DOHH2 (cell line): ENCODE measurements at regions not wholly inside any gene's neighbourhood (a gene's known extent, or its start where the extent isn't known, plus 50 kb on each side); places are given as distances from the start of the nearest gene placed in this dataset.

ENCODE experiments used
- H3F3A ChIP-seq: fragments of 200-600 bp; sonication (generic), shearing (Covaris generic); 2 replicates; pipeline ENCODE4 v1.6.0; 2016; ENCODE audit warnings: antibody characterized with exemption, mild to moderate bottlenecking; ENCODE audit not compliant: control insufficient read depth, insufficient read depth
- H3K27ac ChIP-seq: fragments of 200-600 bp; sonication (generic); 2 replicates; pipeline ENCODE4 v1.5.1; 2014; ENCODE audit warnings: low read depth, mild to moderate bottlenecking, low read length, moderate library complexity
- H3K27me3 ChIP-seq: fragments of 200-600 bp; sonication (generic); 2 replicates; pipeline ENCODE4 v1.6.1; 2014; ENCODE audit warnings: mild to moderate bottlenecking, low read length, mixed read lengths; ENCODE audit not compliant: control insufficient read depth
- H3K36me3 ChIP-seq: fragments of 200-600 bp; sonication (generic); 2 replicates; pipeline ENCODE4 v1.6.1; 2014; ENCODE audit warnings: mild to moderate bottlenecking, low read length, moderate library complexity, mixed read lengths; ENCODE audit not compliant: control insufficient read depth
- H3K4me1 ChIP-seq: fragments of 200-600 bp; sonication (generic); 2 replicates; pipeline ENCODE4 v1.6.1; 2014; ENCODE audit warnings: mild to moderate bottlenecking, low read length, mixed read lengths; ENCODE audit not compliant: control insufficient read depth
- H3K4me2 ChIP-seq: fragments of 200-600 bp; sonication (generic); 2 replicates; pipeline ENCODE4 v1.6.0; 2014; ENCODE audit warnings: mild to moderate bottlenecking, low read length, moderate library complexity
- H3K4me3 ChIP-seq: fragments of 200-600 bp; sonication (generic); 2 replicates; pipeline ENCODE4 v1.5.1; 2014; ENCODE audit warnings: mild to moderate bottlenecking, low read length, mixed read lengths
- H3K79me2 ChIP-seq: fragments of 200-600 bp; sonication (generic); 2 replicates; pipeline ENCODE4 v1.6.1; 2014; ENCODE audit warnings: mild to moderate bottlenecking, low read length, mixed read lengths; ENCODE audit not compliant: control insufficient read depth
- H3K9me2 ChIP-seq: fragments of 200-600 bp; sonication (generic); replicated peaks from 2 replicates; pipeline ENCODE4 v1.6.1; 2014; ENCODE audit warnings: mild to moderate bottlenecking, low read length, mixed read lengths; ENCODE audit not compliant: control insufficient read depth
- H3K9me3 ChIP-seq: fragments of 200-600 bp; sonication (generic); 2 replicates; pipeline ENCODE4 v1.6.1; 2014; ENCODE audit warnings: antibody characterized with exemption, low read length, mixed read lengths; ENCODE audit not compliant: control insufficient read depth, insufficient read depth
- H4K20me1 ChIP-seq: fragments of 200-600 bp; sonication (generic); 2 replicates; pipeline ENCODE4 v1.6.0; 2014; ENCODE audit warnings: low read depth, mild to moderate bottlenecking, antibody characterized with exemption, low read length, moderate library complexity; ENCODE audit not compliant: control insufficient read depth, insufficient read depth
- CTCF ChIP-seq: fragments of 200-600 bp; sonication (generic); IDR thresholded peaks from one replicate; pipeline ENCODE4 v1.5.1; 2014; ENCODE audit warnings: antibody characterized with exemption, mild to moderate bottlenecking, low read depth, low read length; ENCODE audit not compliant: poor library complexity, severe bottlenecking
- EZH2phosphoT487 ChIP-seq: fragments of 200-600 bp; sonication (generic); IDR thresholded peaks from 2 replicates; pipeline ENCODE4 v1.6.1; 2017; ENCODE audit warnings: borderline replicate concordance, mild to moderate bottlenecking, antibody characterized with exemption, low read length, moderate library complexity, mixed read lengths

GRCh38 chr13:27327633-27328032, 57.0 kb downstream of the RASL11A start:
- no peaks in the 10 kb centered on the region for H3F3A ChIP-seq
- H3K9me2 ChIP-seq: no peaks in the 10 kb centered on the region
- no peak for TF ChIP-seq CTCF
- TF ChIP-seq EZH2phosphoT487: no peak
- H3K9me3 ChIP-seq: no peaks in the 10 kb centered on the region
- H3K4me1 ChIP-seq: peaks cover 30% of the 10 kb centered on the region
- no peaks in the 10 kb centered on the region for H3K79me2 ChIP-seq
- H4K20me1 ChIP-seq: no peaks in the 10 kb centered on the region
- H3K4me2 ChIP-seq: no peak overlapping the region
- no peak overlapping the region for H3K27ac ChIP-seq
- H3K27me3 ChIP-seq: no peaks in the 10 kb centered on the region
- no peaks in the 10 kb centered on the region for H3K36me3 ChIP-seq
- no peak overlapping the region for H3K4me3 ChIP-seq

- no peaks in the 10 kb centered on the region for H3K36me3 ChIP-seq
- no peaks in the 10 kb centered on the region for H3K9me2 ChIP-seq
- H3K79me2 ChIP-seq: no peaks in the 10 kb centered on the region
- no peak overlapping the region for H3K27ac ChIP-seq
- no peaks in the 10 kb centered on the region for H3K27me3 ChIP-seq
- no peaks in the 10 kb centered on the region for H3K9me3 ChIP-seq
- H3K4me1 ChIP-seq: peaks cover 27% of the 10 kb centered on the region
- H3K4me3 ChIP-seq: no peak overlapping the region
- no peak for TF ChIP-seq CTCF
- no peak for TF ChIP-seq EZH2phosphoT487
- H4K20me1 ChIP-seq: no peaks in the 10 kb centered on the region
- H3K4me2 ChIP-seq: no peak overlapping the region
- no peaks in the 10 kb centered on the region for H3F3A ChIP-seq
Measured at GRCh38 chr13:27329210-27329609, 58.6 kb downstream of the RASL11A start.

- H3K9me3 ChIP-seq: no peaks in the 10 kb centered on the region
- H4K20me1 ChIP-seq: no peaks in the 10 kb centered on the region
- no peak overlapping the region for H3K27ac ChIP-seq
- TF ChIP-seq CTCF (no peak), EZH2phosphoT487 (no peak)
- no peak overlapping the region for H3K4me2 ChIP-seq
- H3K27me3 ChIP-seq: no peaks in the 10 kb centered on the region
- no peaks in the 10 kb centered on the region for H3K36me3 ChIP-seq
- H3K9me2 ChIP-seq: no peaks in the 10 kb centered on the region
- H3K4me1 ChIP-seq: peaks cover 24% of the 10 kb centered on the region
- no peaks in the 10 kb centered on the region for H3K79me2 ChIP-seq
- no peak overlapping the region for H3K4me3 ChIP-seq
- no peaks in the 10 kb centered on the region for H3F3A ChIP-seq
Measured at GRCh38 chr13:27334774-27335435, 64.3 kb downstream of the RASL11A start.
